RPMI8226 (cell line): ENCODE measurements at regions not wholly inside any gene's neighbourhood (a gene's known extent, or its start where the extent isn't known, plus 50 kb on each side); places are given as distances from the start of the nearest gene placed in this dataset.

Experiments
- DNase-seq: peaks from one replicate; pipeline ENCODE4 v3.0.0-alpha.2; 2015

DNA sequence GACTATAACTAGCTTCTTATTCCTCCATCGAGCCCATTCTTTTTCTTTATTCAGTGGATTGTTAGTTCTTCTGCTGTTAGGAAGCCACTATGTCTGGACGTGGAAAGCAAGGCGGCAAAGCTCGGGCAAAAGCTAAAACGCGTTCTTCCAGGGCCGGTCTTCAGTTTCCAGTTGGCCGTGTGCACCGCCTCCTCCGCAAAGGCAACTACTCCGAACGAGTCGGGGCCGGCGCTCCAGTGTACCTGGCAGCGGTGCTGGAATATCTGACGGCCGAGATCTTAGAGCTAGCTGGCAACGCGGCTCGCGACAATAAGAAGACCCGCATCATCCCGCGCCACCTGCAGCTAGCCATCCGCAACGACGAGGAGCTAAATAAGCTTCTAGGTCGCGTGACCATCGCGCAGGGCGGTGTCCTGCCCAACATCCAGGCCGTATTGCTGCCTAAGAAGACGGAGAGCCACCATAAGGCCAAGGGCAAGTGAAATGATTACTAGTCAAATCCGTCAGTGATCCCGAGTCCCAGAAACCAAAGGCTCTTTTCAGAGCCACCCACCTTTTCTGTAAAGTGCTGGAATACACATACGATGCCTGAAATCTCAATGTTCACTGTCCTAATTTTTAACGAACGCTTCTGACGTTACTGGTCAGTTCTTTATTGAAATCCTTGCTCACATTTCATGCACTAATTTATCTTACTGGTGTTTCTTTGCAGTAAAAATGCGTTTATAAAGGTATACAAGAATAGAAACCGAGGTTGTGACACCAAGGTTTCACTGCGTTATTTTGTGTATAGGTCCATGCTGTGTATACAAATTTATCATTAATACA lies 129.9 kb downstream of the HFE start:
- peak; percentile 97 for DNase-seq

DNA sequence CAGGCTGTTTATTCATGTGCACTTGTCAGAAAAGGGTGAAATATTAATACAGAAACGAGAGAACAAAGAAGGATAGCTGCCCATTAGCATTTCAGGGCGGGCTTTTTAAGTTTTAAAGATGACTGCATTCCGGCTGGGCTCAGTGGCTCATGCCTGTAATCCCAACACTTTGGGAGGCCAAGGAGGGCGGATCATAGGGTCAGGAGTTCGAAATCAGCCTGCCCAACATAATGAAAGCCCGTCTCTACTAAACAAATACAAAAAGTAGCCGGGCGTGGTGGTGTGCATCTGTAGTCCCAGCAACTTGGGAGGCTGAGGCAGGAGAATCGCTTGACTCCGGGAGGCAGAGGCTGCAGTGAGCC lies 130.5 kb downstream of the HFE start:
- peak; percentile 63 for DNase-seq

DNA sequence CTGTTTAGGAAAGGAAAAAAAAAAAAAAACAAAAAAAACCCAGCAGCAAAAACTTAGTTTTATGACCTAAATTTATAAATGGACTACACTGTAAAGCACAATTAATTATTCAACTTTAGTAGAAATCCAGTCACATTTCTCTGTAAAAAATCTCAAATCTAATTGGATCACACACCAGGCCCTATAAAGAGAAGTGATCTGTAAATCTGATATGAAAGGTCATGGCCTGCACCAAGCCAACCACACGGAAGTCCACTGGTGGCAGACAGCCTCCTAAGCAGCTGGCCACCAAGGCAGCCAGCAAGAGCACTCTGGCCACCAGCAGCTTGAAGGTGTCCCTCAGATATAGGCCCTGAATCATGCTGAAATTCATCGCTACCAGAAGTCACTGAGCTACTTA lies 131.6 kb downstream of the HFE start:
- peak; percentile 47 for DNase-seq

DNA sequence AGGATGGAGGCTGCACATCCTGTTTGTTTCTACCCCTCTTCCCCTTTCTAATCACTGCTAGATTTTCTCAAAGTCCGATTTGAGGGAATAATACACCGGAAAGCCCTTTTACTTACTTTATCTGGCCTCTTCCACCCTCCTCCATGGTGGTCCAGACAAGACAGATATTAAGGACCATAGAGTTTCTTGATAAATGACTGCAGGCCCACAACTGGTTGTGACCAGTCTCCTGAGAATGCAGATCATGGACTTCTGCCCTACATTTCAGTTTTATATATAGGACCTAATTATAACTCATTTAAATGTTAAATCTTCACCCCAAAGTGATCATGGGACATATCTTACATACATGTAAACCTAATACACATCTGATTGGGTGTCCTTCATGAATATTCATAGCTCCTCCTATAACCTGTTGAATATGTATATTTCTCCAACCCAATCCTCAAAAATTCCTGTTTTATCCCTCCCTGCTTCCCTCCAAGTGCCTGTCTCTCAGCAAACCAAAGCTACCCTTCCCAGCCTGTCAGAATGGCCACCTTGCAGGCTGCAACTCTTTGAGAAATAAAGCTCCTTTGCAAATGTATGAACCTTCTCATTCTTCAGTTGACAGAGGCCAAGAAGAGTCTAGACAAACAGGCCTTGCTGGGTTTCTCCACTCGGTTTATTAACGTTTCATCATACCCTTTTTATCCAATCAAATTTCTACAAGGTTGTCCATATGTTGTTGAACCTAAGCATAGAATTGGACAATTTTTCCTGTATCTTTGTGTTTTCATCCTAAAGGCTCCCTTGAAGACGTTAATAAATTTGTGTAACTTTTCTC lies 133.1 kb downstream of the HFE start:
- DNase-seq: no peak

DNA sequence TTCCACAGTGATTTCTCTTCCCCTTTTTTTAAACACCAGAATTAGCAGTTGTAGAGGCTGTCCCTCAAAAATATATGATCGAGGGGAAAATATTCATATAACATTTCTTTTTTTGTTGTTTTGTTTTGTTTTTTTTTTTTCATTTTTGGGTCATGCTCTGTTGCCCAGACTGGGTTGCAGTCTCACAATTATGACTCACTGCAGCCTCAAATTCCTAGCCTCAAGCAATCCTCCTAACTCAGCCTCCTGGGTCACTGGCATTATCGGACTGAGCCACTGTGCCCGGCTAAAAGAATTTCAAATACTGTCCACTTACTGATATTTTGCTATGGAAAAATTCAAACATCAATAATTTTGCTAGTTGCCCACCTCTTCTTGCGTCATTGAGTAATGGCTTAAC lies 134.0 kb downstream of the HFE start:
- DNase-seq: no peak

DNA sequence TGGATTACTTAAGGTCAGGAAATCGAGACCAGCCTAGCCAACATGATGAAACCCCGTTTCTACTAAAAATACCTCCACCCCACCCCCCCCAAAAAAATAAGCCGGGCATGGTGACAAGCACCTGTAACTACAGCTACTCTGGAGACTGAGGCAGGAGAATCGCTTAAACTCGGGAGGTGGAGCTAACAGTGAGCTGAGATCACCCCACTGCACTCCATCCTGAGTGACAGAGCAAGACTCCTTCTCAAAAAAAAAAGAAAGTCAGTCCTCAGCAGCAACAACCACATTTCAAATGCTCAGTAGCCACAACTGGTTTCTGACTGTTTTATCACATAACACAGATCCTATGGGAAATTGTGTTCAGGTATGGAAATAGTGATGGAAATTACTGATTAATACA lies 135.3 kb downstream of the HFE start:
- no peak for DNase-seq

DNA sequence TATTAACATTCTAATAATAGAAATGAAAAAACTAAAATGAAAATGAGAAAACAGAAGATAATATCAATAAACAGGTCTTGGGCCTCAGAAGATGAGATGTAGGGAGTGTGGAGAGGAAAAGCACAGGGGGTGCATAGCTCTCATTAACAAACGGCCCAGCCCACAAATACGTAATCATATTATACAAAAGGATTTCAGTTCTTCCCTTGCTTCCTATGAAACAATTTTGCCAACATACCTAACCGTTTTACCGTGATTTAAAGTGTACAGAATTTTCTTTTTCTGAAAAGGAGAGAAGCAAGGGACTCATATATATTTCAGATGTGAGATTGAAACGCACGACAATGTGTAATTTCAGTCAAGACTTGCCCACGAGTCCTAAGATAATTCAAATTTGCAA lies 136.0 kb downstream of the HFE start:
- DNase-seq: no peak

DNA sequence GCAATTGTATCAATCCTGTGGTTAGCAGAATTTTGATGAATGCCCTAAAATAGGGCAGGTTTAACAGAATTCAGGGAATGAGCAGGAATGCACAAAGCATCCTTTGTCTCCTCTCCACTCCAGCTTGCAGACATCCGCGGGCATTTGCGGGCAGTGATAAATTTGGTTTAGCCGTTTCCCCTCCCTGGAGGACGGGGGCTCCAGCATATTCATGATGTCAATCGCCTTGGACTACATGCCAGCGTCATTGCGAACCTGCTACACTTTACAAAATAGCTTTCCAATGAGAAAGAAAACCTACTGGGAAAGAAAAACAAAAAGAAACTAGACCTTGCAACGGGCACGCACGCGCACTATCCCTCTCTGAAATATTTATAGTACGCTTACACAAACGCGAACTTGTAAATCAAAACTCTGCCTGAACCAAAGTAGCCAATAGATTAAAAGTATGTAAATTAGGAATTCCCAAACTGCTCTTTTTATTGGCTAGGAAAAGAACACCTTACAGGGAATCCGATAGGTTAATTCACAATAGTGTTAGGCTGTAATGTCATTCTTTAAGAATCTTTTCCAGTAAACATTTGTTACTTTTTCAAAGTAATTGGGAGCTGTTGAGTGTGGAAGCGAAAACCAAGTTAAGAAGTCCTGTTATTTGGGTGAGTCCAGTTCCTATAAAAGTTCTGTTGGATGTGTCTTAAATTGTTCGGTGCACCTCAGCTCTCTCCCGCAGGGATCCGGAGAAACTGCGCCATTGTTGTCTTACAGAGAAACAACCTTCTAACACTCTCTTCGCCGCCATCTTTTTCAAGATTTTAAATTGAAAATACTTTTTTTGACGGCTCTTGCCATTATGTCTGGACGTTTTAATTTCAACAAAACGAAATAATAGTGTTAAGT lies 136.7 kb downstream of the HFE start:
- no peak for DNase-seq

DNA sequence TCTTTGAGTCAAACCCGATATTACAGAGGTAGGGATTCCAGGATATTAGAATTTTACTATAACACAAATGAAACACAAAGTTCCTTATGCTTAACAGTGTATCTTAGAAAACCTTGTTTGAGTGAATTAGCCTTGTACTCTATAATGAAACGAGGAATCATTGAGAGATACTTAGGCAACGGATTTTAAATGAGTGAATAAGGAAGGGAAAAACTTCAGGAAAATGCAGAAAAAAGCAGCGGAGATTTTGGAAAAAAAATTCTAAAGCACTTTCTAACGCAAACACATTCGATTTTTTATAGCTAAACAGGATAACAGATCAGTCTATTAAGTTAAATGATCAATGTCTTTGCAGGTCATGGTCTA lies 137.3 kb downstream of the HFE start:
- DNase-seq: no peak

DNA sequence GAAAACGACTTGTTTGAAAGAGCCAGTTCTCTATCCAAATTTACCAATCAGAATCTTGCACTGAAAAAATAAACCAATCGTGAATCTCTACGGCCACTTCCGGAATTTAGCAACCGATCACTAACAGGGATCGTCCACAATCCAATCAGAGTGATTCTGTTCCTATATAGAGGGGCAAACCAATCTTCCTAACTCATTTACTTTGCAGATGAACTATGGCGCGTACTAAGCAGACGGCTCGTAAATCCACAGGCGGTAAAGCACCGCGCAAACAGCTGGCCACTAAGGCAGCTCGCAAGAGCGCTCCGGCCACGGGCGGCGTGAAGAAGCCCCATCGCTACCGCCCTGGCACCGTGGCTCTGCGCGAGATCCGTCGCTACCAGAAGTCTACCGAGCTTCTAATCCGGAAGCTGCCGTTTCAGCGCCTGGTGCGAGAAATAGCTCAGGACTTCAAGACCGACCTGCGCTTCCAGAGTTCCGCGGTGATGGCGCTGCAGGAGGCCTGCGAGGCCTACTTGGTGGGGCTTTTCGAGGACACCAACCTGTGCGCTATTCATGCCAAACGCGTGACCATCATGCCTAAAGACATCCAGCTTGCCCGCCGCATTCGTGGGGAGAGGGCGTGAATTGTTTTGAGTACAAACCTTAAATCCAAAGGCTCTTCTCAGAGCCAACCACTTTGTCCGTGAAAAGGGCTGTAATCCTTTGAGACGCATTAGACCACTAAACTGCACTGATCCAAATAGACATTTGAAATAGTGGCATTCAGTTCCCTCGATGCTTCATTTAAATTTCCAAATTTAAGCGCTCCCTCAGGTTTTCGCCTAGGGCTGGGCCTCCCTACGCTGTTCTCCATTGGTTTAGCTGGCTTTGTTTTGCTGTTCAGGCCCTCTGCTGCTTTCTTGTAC lies 138.0 kb downstream of the HFE start:
- DNase-seq: no peak

DNA sequence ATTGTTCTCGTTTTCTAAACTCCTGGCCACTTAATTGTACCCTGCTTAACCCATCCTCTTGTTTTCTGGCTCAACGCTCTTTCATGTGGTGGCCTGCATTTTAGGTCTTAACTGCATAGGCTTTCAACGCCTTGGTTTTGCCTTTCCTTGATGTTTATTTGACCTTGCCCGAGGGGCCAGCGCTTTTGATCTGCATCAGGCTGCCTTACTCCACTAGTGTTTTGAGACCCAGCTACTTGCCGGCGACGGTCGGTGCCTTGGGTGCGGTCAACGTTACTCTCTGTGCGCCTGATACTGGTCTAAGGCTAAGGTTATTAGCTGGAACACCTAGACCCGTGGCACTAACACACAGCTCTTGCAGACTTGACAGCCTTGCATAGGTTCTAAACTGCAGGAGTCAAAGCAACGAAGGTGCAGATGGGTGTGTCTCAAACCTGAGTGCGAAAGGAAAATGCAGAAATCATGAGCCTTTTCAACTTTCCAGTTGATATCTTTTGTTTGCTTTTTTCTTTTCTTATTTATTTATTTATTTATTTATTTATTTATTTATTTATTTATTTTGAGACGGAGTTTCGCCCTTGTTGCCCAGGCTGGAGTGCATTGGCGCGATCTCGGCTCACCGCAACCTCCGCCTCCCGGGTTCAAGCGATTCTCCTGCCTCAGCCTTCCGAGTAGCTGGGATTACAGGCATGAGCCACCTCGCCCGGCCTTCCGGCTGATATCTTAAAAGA lies 138.8 kb downstream of the HFE start:
- DNase-seq: no peak

DNA sequence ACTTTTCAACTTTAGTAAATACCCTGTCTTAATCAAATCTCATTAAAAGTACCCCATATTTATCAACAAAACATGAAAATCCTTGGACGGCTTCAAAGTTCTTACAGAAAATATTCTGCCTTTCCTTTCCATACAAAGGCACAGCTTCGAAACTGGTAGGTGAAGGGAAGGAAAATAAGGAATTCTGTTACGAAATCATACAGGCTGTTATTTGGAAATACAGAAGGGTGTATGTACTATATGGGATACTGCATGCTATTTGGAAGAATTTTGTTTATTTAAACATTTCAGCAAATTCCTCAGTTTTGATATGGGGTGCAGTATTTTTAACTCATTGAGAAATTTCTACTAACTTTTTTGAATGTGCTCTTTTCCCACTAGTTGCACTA lies 138.4 kb upstream of the BTN3A2 start:
- no peak for DNase-seq

DNA sequence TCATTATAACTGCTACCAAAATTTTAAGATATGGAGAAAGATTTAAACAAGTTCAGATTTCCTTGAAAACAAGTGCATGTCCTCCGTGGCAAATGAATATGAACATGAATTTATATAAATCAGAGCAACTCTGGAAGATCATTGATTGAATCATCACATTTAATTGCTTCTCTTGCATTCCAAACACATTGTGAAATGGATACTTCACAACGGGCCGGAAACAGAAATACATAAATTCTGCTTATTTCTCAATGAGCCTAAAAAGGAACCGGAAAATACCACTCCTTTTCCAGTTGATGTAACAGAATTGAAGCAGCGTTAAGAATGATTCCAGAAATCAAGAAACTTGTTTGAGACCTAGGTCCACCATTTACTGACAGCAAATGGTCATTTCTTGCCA lies 134.6 kb upstream of the BTN3A2 start:
- DNase-seq: no peak

DNA sequence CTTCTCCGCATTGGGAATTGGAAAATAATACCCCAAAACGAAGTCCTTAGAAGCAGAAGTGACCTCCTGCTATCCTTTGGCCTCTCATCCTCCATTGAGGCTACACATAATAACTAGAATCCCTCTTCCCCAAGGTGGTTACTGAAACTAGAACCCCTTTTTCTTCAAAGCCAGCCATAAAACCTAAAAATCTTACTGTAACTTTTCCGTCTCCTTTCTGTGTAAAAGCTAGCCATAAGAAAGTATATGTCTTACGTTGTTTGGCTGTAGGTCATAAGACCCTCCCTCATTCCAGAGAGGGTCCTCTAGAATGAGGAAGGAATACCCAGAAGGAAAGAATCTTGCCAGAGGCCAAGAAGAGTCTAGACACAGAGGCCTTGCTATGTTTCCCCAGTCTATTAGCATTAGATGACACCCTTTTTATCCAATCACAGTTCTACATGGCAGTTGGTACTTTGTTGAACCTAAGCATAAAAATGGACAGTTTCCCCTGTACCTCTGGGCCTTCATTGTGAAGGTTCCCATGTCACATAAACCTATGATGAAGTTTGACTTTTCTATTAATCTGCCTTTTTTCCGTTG lies 133.9 kb upstream of the BTN3A2 start:
- DNase-seq: no peak

DNA sequence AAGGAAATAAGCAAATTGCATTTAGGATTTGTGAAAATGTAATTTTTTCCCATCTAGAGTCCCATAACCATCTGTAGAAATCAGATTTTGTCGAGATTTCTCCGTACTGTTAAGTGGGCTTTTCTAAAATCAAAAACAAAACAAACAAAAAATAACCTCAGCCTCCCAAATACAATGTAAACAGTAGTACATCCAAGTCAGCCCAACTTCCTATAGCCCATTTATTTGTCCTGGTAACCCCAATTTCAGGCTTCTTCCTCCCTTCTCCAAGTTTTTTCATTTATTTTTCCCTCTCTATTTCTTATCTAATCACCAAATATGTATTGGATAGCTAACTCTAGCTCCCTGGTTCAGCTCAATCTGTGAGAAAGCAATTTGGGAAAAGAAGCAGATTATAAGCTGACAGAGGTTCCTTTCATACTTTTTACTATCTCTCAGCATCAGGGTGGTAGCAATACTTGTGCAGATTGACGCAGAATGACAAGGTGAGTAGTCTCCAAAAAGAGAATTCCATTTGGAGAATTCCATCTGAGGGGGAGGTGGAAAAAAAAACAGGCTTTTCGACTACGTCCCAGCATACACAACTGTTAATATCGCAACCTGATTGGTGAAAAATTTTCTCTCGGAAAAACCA lies 132.6 kb upstream of the BTN3A2 start:
- DNase-seq: no peak

DNA sequence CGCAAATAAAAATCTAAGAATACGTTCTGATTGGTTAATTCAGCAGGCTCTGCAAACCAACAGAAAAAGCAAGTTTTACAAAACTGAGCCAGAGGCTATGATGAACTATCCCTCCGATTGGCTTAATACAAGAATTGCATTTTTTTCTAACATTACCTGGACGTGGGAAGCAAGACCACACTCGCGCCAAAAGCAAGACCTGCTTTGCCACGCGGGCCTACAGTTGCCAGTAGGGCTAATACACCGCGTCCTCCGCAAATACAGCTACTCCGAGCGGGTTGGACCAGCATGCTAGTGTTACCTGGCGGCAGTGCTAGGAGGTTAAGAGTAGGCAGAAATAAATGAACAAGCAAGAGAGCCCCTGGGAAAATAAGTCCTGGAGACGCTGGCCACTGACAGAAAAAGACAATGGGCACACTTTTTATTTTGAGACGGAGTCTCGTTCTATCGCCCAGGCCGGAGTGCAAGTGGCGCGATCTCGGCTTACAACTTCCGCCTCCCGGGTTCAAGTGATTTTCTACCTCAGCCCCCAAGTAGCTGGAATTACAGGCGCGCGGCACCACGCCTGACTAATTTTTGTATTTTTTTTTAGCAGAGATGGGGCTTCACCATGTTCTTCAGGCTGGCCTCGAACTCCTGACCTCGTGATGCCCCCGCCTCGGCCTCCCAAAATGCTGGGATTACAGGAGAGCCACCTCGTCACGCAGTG lies 131.9 kb upstream of the BTN3A2 start:
- peak; percentile 59 for DNase-seq

DNA sequence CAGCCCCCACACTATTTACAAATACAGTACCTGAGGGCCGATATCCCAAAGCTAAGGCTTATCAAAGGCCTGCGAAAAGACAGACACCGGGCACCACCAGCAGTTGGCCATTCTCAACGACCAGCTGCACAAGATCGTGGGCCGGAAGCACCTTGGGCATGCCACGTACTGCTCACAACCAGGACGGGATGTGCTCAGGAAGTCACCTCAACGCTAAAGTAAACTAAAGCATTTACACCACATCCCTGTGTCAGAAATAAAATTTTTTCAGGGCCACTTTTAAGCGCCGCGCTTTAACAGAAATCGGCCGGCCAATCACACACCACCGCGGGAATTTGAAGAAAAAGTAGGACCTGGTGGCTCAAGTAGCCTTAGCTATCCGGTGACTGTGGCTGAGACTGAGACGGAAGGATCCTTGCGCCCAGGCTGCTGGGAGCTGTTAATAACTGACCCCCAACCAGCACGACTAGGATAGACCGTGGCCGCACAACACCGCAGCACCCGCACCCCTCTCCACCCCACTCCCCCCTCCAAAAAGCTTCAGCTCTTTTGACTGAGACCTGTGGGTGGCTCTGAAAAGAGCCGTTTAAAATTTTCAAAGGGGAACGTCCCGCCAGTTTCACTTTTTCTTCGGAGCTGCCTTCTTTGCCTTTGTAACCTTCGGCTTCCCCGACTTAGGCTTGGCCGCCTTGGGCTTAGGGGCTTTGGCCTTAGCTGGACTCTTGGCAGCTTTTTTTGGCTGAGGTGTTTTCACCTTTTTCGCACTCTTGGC lies 131.2 kb upstream of the BTN3A2 start:
- peak; percentile 91 for DNase-seq

DNA sequence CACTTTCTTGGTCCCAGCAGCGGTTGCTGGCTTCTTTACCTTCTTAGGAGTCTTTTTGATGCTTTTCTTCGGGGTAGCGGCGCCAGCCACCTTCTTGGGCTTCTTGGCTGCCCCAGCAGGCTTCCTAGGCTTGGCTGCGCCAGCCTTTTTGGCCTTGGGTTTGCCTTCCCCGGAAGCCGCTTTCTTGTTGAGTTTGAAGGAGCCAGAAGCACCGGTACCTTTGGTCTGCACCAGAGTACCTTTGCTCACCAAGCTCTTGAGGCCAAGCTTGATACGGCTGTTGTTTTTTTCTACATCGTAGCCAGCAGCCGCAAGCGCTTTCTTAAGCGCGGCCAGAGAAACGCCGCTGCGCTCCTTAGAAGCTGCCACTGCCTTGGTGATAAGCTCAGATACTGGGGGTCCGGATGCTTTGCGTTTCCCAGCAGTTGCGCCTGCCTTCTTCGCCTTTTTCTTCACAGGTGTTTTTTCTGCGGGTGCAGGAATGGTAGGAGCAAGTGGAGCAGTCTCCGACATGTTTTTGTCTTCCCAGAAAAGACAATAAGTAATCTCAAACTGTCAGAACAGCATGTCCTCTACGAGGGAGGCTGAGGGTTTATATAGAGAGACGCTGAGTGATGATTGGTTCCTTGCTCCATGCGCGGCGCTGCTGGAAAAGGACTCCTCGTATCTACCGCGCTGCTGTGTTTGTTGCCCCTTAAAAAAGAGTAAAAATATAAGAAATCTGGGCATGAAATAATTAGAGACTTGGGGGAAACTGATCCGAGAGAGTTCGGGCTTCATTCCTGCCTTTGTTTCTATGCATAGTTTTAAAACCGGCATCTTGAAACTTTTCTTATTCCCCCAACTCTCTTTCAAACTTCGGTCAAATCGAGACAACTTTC lies 130.3 kb upstream of the BTN3A2 start:
- DNase-seq: peak; percentile 93
